ENCODE measurements at regions not wholly inside any gene's neighbourhood (a gene's known extent, or its start where the extent isn't known, plus 50 kb on each side); places are given as distances from the start of the nearest gene placed in this dataset.
"Not testable (repeated sequence)": the region's sequence is repeated elsewhere in the genome, so short reads cannot be mapped to it uniquely, and the experiment has no call there.

GRCh38 chr4:171229354-171229753 is 583.9 kb upstream of the GALNTL6 start:
- H3K27ac Mint-ChIP-seq; POLR2A ChIA-PET; DNase-seq; H3K9me3 Mint-ChIP-seq; H3K4me3 Mint-ChIP-seq; H3K27me3 Mint-ChIP-seq; H3K36me3 Mint-ChIP-seq (ENCODE audit: low read depth); H3K4me1 Mint-ChIP-seq; CTCF ChIA-PET: not testable (repeated sequence)

- ChIA-PET POLR2A (no interaction called here), CTCF (no interaction called here)
- H3K36me3 Mint-ChIP-seq (ENCODE audit: low read depth): no peaks in the 10 kb centered on the region
- no peaks in the 10 kb centered on the region for H3K4me1 Mint-ChIP-seq
- H3K4me3 Mint-ChIP-seq: no peak overlapping the region
- no peaks in the 10 kb centered on the region for H3K9me3 Mint-ChIP-seq
- DNase-seq: no peak
- H3K27ac Mint-ChIP-seq: no peak overlapping the region
- H3K27me3 Mint-ChIP-seq: no peaks in the 10 kb centered on the region
Measured at GRCh38 chr4:171221181-171221580, 592.0 kb upstream of the GALNTL6 start.

DNA sequence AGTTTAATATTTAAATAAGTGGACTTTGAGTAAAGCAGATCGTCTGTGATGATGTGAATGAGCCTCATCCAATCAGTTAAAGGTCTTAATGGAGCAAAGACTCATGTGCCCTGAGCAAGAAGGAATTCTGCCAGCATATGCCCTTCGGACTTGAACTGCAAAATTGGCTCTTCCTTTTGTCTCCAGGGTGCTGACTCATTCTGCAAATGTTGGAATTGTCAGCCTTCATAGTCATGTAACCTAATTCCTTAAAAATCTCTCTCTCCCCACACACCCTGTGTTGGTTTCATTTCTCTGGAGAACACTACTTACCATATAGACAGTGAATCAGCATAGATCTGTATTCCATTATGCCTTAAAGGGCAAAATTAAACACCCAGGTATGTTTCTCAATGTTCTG is 609.8 kb upstream of the GALNTL6 start:
- ChIA-PET POLR2A (no interaction called here), CTCF (no interaction called here)
- Mint-ChIP-seq H3K27me3 (no peaks in the 10 kb centered on the region), H3K36me3 (ENCODE audit: low read depth) (no peaks in the 10 kb centered on the region), H3K9me3 (peaks cover 2% of the 10 kb centered on the region), H3K27ac (no peak overlapping the region), H3K4me1 (no peaks in the 10 kb centered on the region), H3K4me3 (no peak overlapping the region)
- DNase-seq: no peak

- no peak overlapping the region for H3K4me3 Mint-ChIP-seq
- H3K9me3 Mint-ChIP-seq: peaks cover 2% of the 10 kb centered on the region
- POLR2A ChIA-PET: no interaction called here
- DNase-seq: no peak
- H3K36me3 Mint-ChIP-seq (ENCODE audit: low read depth): no peaks in the 10 kb centered on the region
- CTCF ChIA-PET: interaction anchor here (0.6 to 1.2 kb wide), 2 partner anchors 10 to 27 kb away, joined by 3 to 7 read pairs; no protein-coding TSS in a partner anchor
- H3K27ac Mint-ChIP-seq: no peak overlapping the region
- H3K4me1 Mint-ChIP-seq: no peaks in the 10 kb centered on the region
- H3K27me3 Mint-ChIP-seq: no peaks in the 10 kb centered on the region
Measured at GRCh38 chr4:171202908-171203307, 610.3 kb upstream of the GALNTL6 start.

GRCh38 chr4:171186700-171187099 is 626.5 kb upstream of the GALNTL6 start:
- H3K9me3 Mint-ChIP-seq: no peaks in the 10 kb centered on the region
- no peaks in the 10 kb centered on the region for H3K4me1 Mint-ChIP-seq
- H3K36me3 Mint-ChIP-seq (ENCODE audit: low read depth): no peaks in the 10 kb centered on the region
- CTCF ChIA-PET: no interaction called here
- no peak for DNase-seq
- POLR2A ChIA-PET: no interaction called here
- no peaks in the 10 kb centered on the region for H3K27me3 Mint-ChIP-seq
- no peak overlapping the region for H3K27ac Mint-ChIP-seq
- no peak overlapping the region for H3K4me3 Mint-ChIP-seq

DNA sequence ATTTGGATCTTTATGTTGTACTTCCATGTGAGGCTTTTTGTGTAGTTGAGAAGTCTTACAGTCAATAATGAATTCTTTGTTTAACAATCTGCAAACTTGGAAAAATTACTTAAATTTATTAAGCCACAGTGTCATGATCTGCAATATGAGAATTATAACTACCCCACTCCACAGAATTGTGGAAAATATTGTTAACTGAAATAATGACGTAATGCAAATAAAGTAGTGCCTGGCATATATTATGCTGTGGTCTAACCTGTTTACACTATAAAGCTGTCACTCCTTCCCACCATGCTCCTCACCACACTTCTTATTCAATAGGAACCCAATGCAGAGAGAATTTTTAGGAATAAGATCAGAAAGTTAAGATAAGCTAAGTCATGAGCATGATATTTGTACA is 632.1 kb upstream of the GALNTL6 start:
- ChIA-PET CTCF (no interaction called here), POLR2A (no interaction called here)
- Mint-ChIP-seq H3K9me3 (no peaks in the 10 kb centered on the region), H3K4me1 (no peaks in the 10 kb centered on the region), H3K27me3 (no peaks in the 10 kb centered on the region), H3K27ac (no peak overlapping the region), H3K36me3 (ENCODE audit: low read depth) (no peaks in the 10 kb centered on the region), H3K4me3 (no peak overlapping the region)
- DNase-seq: no peak

DNA sequence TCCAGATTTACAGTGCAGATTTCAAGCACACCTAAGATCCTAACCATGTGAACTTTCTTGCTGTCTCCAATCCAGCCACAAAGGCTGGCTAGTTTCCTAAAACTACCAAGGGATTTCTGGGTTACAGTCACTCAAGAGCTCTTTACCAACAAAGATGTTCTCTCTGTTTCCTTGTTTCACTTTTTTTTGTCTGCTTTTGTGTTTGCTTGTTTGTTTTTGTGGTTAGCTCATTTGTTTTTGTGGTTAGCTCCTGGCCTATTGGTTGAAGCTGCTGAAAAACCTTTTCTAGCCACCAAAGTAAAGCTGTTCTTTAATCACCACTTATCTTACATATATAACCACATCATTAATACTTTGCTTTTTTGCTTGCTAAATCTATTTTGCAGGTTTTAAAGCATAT is 642.5 kb upstream of the GALNTL6 start:
- Mint-ChIP-seq H3K4me3 (no peak overlapping the region), H3K4me1 (no peaks in the 10 kb centered on the region), H3K36me3 (ENCODE audit: low read depth) (no peaks in the 10 kb centered on the region), H3K9me3 (peaks cover 9% of the 10 kb centered on the region), H3K27ac (no peak overlapping the region), H3K27me3 (no peaks in the 10 kb centered on the region)
- ChIA-PET POLR2A (no interaction called here), CTCF (no interaction called here)
- no peak for DNase-seq

DNA sequence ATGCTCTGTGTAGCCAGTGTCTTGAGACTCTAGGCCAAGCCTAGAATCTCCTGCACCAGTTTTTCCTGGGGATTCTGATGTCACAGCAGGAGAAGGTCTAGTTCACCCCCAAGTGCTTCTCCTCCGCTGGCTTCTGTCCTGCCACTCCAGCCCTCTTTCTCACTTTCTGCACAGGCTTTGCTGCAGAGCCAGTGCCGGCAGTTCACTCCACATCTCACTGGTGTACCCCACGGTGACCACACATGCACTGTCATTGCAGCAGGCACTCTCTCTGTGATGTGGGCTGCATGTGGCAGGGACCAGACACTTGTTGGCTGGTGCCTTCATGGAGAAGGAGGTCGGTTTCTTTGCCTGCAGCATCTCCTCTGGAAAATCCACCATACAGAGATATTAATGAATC is 643.8 kb upstream of the GALNTL6 start:
- Mint-ChIP-seq H3K4me3 (no peak overlapping the region), H3K36me3 (ENCODE audit: low read depth) (no peaks in the 10 kb centered on the region), H3K27ac (no peak overlapping the region), H3K9me3 (peaks cover 9% of the 10 kb centered on the region), H3K27me3 (no peaks in the 10 kb centered on the region), H3K4me1 (no peaks in the 10 kb centered on the region)
- DNase-seq: no peak
- ChIA-PET CTCF (no interaction called here), POLR2A (no interaction called here)

DNA sequence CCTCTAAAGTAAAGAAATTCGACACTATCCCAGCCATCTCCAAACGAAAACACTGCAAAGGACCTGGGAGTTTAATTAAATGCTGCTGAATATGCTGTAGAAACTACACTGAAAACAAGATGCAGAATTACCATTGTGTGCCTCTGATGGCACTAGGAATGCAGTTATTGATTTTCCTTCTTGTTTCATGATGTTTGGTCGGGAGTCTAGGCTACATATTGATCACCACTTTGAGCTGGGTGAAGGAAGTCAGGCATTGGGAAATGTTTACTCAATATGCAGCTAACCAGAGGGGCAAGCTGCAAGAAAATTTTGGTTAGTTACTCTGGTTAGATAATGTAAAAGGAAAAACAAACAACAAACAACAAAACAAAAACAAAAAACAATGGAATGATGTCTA is 650.7 kb upstream of the GALNTL6 start:
- Mint-ChIP-seq H3K36me3 (ENCODE audit: low read depth) (no peaks in the 10 kb centered on the region), H3K27ac (no peak overlapping the region), H3K27me3 (no peaks in the 10 kb centered on the region), H3K9me3 (peaks cover 4% of the 10 kb centered on the region), H3K4me3 (no peak overlapping the region), H3K4me1 (no peaks in the 10 kb centered on the region)
- no peak for DNase-seq
- POLR2A ChIA-PET: no interaction called here
- CTCF ChIA-PET: no interaction called here

DNA sequence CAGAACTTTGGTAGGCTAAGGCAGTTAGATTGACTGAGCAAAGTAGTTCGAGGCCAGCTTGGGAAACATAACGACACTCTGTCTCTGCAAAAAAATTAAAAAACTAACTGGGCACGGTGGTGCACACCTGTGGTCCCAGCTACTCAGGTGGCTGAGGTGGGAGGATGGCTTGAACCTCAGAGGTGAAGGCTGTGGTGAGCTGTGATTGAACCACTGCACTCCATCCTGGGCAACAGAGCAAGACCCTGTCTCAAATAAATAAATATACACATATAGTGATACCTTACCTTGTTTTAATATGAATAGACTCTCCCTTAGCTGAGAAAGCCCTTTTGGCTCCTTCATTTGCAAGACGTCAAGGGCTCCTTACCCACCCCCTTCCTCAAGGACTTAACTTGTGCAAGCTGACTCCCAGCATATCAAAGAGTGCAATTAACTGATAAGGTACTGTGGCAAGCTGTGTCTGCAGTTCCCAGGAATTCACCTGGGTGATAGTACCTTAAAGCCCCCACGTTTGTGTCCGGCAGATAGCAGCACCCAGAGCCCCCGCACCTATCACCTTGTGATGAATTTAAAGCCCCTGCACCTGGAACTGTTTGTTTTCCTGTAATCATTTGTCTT is 655.6 kb upstream of the GALNTL6 start:
- ChIA-PET CTCF (no interaction called here), POLR2A (no interaction called here)
- Mint-ChIP-seq H3K27ac (no peak overlapping the region), H3K36me3 (ENCODE audit: low read depth) (no peaks in the 10 kb centered on the region), H3K4me1 (no peaks in the 10 kb centered on the region), H3K27me3 (no peaks in the 10 kb centered on the region), H3K9me3 (no peaks in the 10 kb centered on the region), H3K4me3 (no peak overlapping the region)
- DNase-seq: no peak

- no peaks in the 10 kb centered on the region for H3K9me3 Mint-ChIP-seq
- POLR2A ChIA-PET: no interaction called here
- no peaks in the 10 kb centered on the region for H3K27me3 Mint-ChIP-seq
- CTCF ChIA-PET: no interaction called here
- H3K4me1 Mint-ChIP-seq: no peaks in the 10 kb centered on the region
- H3K27ac Mint-ChIP-seq: no peak overlapping the region
- H3K4me3 Mint-ChIP-seq: no peak overlapping the region
- H3K36me3 Mint-ChIP-seq (ENCODE audit: low read depth): no peaks in the 10 kb centered on the region
- no peak for DNase-seq
Measured at GRCh38 chr4:171142639-171143038, 670.6 kb upstream of the GALNTL6 start.

GRCh38 chr4:171142045-171142444 is 671.2 kb upstream of the GALNTL6 start:
- Mint-ChIP-seq H3K9me3 (no peaks in the 10 kb centered on the region), H3K4me1 (no peaks in the 10 kb centered on the region), H3K4me3 (no peak overlapping the region), H3K27ac (no peak overlapping the region), H3K27me3 (no peaks in the 10 kb centered on the region), H3K36me3 (ENCODE audit: low read depth) (no peaks in the 10 kb centered on the region)
- no peak for DNase-seq
- CTCF ChIA-PET: no interaction called here
- POLR2A ChIA-PET: no interaction called here

GRCh38 chr4:171130256-171130801 is 682.9 kb upstream of the GALNTL6 start:
- POLR2A ChIA-PET: no interaction called here

GRCh38 chr4:171118091-171118490 is 695.1 kb upstream of the GALNTL6 start:
- CTCF ChIA-PET: no interaction called here
- Mint-ChIP-seq H3K36me3 (ENCODE audit: low read depth) (no peaks in the 10 kb centered on the region), H3K4me3 (no peak overlapping the region), H3K27me3 (no peaks in the 10 kb centered on the region), H3K9me3 (no peaks in the 10 kb centered on the region), H3K27ac (no peak overlapping the region), H3K4me1 (no peaks in the 10 kb centered on the region)
- POLR2A ChIA-PET: no interaction called here
- no peak for DNase-seq

More at GRCh38 chr4:171130256-171130801, 682.9 kb upstream of the GALNTL6 start:
- H3K4me3 Mint-ChIP-seq: no peak overlapping the region
- H3K9me3 Mint-ChIP-seq: no peaks in the 10 kb centered on the region
- no peak overlapping the region for H3K27ac Mint-ChIP-seq
- no peak for DNase-seq
- CTCF ChIA-PET: no interaction called here
- no peaks in the 10 kb centered on the region for H3K27me3 Mint-ChIP-seq
- no peaks in the 10 kb centered on the region for H3K36me3 Mint-ChIP-seq (ENCODE audit: low read depth)
- H3K4me1 Mint-ChIP-seq: no peaks in the 10 kb centered on the region
